PC-3 (cell line): ENCODE measurements at regions not wholly inside any gene's neighbourhood (a gene's known extent, or its start where the extent isn't known, plus 50 kb on each side); places are given as distances from the start of the nearest gene placed in this dataset.

ENCODE experiments used
- CTCF ChIP-seq: fragments of 300-600 bp; sonication (generic); conservative IDR thresholded peaks from 2 replicates; pipeline ENCODE4 v1.5.1; 2017; ENCODE audit warnings: antibody characterized with exemption, low read depth, mild to moderate bottlenecking, low read length
- EZH2 ChIP-seq: fragments of 300-600 bp; sonication (generic); IDR thresholded peaks from one replicate; pipeline ENCODE4 v1.6.1; 2017; ENCODE audit warnings: antibody characterized with exemption, mild to moderate bottlenecking, low read length; ENCODE audit not compliant: unreplicated experiment
- EZH2phosphoT487 ChIP-seq: fragments of 300-600 bp; sonication (generic); IDR thresholded peaks from 2 replicates; pipeline ENCODE4 v1.6.1; 2018; ENCODE audit warnings: mild to moderate bottlenecking, antibody characterized with exemption, low read length, borderline replicate concordance

- TF ChIP-seq CTCF (no peak), EZH2phosphoT487 (no peak), EZH2 (no peak)
These were observed 131.2 kb upstream of the SOX11 start for GRCh38 chr2:5561006-5561405.
